Muscle of arm (tissue), 1 donor: ENCODE measurements at regions not wholly inside any gene's neighbourhood (a gene's known extent, or its start where the extent isn't known, plus 50 kb on each side); places are given as distances from the start of the nearest gene placed in this dataset.

Source experiments
- DNase-seq: peaks from one replicate; pipeline ENCODE4 v3.0.0-alpha.2; 2013

DNA sequence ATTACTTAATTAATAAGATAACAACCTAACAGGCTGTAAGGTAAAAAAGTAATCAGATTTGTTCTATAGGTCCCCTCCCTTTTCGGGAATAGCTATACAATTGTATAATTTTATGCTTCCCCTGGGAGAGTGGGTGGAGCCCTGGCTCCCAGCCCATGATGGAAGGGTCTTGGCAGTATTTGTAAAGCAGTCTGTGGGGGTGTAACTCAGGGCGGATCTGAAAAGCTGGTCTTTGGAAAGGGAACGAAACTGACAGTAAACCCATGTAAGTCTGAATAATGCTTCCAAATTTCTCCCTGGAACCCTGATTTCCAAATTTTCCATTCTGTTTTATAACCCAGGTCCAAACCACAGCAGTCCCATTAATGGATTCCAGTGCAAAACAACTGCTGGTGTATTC lies 110.4 kb downstream of the DAD1 start:
- DNase-seq, result peak; percentile 67

DNA sequence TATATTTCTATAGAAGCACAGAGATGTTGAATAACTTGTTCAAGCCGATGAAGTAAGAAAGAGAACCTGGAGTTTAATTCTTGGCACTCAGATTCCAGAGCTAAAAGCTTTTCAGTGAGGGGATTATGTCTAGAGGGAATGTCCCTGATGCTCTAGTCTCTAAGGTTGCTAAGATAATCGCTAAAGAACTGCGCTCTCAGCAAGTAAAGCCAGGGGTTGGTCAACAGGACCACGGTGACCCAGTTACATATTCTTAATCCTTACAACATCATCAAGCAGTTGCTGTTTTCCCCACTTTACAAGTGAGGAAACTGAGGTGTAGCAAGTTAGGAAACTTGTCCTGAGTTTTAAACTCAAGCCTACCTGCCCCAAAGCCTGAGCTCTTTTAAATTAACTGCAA lies 110.8 kb downstream of the DAD1 start:
- no peak for DNase-seq

DNA sequence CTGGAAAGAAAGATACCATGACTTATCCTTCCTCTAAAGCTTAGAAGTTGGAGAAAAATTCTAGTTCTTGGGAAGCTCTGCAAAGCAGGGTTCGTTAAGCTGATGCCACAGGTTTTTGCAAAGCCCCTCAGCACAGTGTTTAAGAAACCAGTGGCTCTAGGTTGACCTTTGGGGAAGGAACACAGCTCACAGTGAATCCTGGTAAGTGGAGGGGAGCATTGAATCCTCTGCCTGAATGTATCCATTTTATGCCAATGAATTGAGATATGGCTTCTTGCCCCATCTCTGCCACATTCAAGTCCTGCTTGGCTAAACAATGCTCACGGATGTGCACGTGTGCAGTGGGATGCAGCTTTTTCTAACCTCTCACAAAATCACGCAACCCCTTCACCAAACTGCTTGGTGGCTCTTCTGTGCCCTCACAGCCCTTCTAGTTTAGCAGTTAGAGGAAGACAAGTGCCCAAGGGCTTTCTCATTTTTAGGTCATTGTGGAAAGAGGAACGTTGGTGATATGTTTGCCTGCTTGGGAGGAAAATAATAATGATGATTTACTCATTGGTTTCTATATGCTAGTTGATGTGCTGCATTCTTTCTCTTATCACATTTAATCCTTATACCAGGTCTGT lies 111.3 kb downstream of the DAD1 start:
- no peak for DNase-seq

DNA sequence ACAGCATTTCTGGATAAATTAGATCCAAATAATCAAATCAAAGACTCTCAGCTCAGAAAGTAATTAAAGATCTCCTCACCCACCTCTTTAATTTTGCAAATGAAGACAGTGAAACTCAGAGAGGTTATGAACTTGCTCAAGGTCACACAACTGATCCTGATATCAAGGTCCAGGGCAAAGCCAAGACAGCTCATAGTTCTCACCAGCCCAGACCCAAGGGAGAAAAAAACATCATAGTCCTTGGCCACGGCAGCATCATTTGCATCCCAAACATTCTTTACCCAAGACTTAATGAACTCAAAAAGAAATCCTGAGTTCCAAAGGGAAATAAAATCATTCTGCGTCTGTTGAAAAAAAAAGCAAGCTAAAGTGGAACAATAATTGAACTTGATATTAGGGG lies 112.1 kb downstream of the DAD1 start:
- no peak for DNase-seq

DNA sequence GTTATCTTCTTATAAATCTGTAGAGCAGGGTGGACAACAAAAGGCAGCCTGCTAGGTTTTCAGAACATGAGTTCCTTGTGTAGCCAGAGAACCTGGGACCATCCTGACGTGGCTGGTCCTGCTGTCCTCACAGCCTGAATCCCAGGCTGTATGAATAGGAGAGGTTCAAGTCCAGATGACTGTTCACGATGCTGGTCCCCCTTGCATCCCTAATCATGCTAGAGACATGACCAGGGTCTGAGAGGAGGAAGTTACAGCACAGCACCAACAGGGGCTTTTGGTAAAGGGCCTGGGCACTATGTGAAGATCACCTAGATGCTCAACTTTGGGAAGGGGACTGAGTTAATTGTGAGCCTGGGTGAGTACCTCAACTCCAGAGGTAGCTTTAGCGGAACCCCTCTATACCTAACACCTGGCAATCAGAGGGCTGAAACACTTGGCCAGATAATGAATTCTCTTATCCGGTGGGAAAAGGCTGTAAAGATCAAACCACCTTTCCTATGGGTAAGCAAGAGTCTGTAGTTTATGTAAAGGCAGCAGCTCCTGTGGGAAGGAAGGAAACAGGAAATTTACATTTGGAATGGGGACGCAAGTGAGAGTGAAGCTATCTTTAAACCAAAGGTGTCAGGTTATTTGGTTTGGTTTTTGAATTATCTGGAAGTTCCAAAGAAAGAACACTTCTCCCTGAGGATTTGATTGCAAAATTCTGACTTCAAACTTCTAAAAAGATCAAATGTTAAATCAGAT lies 112.8 kb downstream of the DAD1 start:
- DNase-seq, result no peak

DNA sequence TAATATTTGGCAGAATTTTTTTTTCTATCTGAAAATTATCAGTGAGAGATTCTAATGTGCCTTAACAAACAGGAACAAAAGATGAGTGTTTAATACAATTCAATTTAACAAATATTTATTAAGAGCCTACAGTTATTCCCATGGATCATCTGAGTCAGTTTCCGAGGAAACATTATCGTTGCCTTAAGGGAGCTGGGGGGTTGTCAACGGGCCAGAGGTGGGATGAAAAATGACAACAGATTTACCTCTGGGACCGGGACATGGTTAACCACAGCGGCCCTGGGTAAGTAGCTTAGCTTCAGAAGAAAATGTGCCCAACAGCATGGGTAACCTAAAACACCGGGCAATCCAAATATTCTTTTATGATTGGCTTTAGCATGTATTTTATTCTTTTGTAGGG lies 113.6 kb downstream of the DAD1 start:
- DNase-seq, result no peak

DNA sequence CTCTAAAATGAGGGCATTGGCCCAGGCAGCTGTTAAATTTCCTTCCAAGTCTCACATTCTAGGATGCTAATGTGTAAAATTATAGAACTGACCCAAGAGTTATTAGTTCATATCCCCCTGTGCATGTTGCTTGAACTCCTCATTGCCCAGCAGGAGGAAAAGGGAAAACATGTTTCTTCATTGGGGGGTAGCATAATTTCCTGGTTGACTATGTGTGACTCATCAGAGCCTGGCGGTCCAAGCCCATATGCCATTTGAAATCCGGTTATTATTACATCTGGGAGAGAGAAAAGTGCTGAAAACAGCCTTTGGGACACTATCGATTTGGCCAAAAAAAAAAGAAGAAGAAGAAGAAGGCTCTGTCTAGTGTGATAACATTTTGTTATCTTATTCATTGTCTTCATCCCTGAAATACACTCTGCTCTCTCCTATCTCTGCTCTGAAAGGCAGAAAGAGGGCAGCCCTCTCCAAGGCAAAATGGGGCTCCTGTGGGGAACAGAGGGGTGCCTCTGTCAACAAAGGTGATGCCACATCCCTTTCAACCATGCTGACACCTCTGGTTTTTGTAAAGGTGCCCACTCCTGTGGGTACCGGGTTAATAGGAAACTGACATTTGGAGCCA lies 114.2 kb downstream of the DAD1 start:
- no peak for DNase-seq

DNA sequence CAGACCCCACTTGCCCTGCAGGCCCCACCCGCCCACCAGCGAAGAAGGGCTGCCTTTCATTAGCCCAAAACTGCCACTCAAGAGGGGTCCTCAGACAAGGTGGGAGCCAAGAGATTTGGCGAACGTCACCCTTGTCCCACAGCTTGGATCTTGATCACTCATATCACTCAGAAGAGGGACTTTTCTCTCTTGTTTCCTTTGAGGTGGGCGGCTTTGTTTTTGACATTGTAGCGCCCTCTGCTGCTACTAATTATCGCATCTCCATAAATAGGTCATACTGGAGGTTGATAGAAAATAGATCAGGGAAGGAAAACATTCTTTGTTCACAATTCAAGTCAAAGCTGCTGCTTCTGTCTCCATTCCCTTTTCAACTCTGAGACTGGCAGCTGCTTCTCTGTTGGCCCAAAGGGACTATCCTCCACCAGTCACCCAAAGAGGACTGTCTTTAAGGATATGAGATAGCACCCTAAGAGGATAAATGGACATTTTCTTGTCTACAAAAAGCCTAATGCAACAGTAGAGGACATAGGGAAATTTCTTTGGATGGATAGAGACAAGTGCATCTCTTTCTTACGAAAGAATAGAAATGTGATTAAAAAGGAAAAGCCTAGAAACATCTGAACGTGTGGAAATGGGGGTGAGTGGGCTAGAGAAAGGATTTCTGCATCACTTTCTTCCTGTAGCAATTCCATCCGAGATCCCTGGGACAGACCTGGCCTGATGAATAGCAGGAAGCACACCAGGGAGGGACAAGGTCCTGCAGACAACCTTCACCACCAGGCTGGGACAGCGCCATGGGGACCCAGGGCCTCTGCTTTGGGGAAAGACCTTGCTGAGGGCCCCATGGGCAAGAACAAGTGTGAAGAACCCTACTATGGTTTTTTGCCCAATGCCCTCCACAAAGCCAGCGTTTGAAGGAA lies 115.8 kb downstream of the DAD1 start:
- peak; percentile 46 for DNase-seq

DNA sequence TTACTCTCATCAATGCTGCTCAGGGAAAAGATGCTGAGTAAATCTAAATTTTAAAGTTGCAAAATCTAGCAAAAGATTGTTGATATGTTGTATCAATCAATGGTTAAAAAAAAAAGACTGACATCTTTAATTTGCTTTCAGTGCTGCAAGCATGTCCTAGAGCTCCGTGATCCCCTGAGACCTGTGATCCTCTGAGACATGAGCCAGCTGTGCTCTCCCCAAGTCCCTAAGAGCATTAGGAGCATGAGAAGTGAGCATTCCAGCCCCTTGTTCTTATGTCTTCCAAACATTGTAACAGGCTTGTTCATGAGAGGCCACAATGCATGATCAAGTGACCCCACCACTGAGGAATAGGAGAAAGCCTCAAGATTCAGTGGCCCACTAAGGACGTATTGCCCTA lies 116.6 kb downstream of the DAD1 start:
- DNase-seq, result no peak

DNA sequence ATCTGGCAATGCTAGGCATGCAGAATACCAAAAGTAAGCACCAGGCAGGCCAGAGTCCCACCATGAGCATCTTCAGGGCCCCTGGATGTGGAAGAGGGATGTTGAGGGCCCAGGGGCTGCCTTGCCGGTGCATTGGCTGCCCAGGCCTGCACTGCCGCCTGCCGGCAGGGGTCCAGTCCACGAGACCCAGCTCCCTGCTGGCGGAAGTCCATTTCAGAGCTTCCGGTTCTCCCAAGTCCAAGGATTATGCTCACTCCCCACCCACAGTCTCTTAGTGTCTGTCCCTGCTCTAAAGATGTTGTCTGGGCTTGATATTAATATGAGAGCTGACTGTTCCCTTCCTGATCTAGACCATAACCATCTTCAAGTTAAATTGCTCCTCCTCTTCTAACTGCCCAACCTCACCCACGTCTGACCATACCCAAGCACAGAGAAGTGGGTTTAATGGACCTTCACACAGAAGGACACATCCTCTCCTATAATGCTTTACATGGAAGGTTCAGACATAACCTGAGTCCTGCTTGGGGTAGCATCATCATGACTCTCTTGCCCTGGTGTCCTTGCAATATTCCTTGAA lies 117.4 kb downstream of the DAD1 start:
- no peak for DNase-seq

DNA sequence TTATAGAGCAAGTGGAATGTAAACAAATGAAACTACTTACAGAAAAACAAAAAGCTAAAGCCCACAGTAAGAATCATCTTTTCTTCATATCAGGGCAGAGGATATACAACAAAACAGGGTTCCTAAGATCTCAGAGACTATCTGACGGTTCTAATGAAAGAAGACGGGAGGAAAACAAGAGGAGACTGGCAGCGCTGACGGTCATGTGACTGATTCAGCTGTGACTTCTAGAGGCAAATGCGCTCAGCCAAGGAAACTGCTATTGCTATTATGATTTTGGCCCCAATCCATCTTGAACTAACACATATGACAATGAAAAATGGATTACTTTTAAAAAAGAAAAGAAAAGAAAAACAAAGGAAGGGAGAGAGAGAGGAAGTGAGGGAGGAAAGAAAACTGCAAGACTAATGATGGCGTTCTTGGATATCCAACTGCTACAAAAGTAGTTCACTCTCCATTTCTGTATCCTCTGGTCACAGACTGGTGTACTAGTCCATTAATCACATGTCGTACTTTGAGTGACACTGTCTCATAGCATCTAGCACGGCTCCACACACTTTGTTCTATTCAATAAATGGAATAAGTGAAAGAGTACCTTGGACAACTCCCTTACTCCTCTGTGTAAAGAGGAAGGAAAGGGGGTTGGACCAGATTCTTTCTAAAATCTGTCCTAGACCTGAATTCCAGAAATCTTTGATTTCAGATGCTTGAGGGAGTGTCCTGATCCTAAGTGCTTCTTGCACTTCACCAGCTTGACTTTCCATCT lies 119.3 kb downstream of the DAD1 start:
- DNase-seq, result no peak

DNA sequence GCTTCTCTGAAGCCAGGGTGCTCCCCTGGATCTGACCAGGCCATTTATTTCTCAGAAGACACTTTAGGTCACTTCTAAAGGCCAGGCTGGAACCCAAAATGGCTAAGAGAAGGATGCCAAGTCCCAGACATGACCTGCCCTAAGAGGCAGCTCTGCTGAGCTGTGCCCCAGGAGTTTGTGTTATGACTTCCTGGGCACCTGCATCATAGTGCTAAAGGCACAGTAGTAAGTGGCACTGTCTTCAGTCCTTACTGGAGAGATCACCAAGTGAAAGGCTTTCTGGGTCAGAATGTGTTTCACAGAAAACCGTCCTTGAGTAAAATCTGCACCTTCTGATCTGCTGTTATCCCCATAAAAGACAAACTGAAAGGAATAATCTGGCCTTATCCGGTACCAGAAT lies 120.2 kb downstream of the DAD1 start:
- no peak for DNase-seq

DNA sequence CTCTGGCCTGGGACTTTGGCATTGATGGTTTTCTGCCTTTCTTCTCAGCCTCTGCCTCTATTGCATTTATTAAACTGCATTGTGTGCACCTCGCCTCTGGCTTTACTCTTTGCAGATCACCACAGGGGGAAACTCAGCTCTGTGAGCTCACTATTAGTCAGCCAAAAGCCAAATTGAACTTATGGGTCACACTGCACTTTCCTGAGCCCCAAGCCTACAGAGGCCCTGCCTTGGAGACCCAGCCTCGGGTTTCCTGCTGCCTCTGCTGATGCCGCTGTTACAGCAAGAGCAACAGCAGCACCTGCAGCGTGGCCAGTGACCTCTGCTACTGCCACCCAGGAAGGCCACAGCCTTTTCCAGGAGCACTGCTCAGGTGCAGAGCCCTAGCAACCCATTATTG lies 122.5 kb downstream of the DAD1 start:
- no peak for DNase-seq

DNA sequence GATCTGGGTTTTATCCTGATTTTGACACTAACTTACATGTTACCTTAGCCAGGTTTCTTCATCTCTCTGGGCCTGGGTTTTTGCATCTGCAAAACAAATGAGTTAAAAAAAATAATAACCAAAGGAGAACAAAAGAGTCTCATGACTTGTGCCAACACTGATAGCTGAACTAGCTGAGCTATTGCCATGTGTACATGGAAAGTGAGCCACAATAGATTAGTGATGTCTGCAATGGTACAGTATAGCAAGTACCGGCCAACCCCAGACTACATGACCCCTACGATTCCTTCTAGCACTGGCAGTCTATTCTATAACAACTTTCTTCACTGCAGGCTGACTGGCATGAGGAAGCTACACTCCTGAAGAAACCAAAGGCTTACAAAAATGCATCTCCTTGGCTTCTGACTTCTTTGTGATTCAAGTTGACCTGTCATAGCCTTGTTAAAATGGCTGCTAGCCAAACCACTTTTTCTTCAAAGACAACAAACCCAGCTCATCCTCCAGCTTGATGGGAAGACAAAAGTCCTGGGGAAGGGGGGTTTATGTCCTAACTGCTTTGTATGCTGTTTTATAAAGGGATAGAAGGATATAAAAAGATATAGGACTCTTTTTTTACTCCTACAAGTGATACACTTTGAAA lies 123.7 kb downstream of the DAD1 start:
- DNase-seq, result no peak

DNA sequence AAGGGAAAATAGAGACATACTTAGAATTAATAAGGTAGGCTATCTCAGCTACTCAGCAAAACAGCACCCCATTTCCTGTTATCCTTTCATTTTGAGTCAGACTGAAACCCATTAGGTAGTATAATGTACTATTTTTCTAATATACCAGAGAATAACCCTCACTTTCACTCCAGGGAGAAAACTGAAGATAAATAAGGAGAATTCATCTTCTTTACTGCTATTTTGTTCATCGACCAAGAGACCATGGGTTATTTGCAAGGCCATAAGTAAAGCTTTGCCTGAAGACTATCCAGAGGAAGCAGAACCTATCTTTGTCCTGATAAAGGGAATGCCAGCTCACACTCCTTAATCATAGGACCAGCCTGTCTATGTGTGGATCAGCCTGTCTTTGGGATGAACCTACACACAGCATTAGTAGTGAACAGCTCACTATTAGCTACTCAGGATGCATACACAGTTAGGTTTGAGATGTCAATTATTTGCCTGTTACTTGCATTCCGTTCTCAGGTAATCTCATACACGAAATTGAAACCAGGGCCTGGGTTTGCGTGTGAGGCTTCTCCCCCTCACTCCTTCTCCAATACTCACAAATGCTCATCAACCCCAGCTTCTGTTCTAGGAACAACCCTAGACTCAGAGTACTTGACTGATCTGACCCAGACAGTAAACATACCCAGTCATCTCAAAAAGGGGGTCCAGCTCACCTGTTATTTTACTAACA lies 124.4 kb downstream of the DAD1 start:
- no peak for DNase-seq

DNA sequence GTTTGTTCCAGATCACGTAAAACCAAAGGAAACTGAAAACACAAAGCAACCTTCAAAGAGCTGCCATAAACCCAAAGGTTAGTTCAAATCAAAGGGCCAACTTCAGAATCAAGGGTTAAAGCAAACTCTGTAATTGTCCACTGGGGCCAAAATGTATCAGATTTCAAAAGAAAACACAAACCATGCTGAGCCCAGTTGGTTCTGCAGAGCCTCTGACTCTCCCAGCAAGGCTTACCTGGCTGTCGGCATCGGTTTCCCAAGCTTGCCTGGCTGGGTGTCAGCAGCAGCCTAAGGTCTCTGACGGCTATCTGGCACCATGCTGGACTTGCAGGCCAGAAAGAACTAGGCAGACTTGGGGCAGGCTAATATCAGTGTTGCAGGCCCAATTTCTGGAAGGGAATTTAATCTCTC lies 125.3 kb downstream of the DAD1 start:
- DNase-seq, result no peak

DNA sequence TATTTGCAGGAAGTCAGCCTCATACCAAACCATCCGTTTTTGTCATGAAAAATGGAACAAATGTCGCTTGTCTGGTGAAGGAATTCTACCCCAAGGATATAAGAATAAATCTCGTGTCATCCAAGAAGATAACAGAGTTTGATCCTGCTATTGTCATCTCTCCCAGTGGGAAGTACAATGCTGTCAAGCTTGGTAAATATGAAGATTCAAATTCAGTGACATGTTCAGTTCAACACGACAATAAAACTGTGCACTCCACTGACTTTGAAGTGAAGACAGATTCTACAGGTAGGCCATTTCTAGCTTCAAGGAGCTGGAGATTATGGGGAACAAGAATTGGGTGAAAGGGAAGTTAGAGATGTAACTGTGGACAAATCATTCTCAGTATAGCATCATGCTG lies 126.1 kb downstream of the DAD1 start:
- DNase-seq, result no peak

DNA sequence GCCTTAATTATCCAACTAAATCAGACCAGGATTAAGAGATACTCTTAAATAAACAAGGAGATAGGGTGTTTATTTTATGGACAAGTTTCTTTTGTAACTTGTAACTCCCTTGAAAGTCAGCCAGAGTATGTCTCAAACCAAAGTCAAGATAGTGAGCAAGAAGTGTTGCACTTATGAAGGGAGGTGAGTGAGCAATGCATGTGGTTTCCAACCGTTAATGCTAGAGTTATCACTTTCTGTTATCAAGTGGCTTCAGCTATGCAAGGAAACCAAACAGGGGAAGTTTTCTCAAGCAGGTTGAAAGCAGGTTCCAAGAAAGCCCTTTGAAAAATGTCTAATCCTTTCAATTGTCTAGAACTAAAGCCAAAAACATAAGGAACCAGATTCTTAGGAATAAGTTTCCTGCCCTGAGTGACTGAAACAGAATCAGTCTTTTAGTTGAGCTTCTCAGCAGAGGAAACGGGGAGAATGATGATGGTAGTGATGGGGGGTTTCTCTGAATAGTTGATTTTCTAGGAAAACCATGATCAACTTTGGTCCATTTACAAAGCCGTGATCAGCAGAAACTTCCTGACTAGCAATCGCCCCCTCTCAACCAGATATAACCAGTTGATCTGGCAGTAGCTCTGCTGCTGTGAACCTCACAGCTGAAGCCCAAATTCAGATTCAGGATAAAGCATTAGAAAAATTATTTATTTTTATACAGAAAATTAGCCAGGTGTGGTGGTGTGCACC lies 128.4 kb downstream of the DAD1 start:
- DNase-seq, result no peak

DNA sequence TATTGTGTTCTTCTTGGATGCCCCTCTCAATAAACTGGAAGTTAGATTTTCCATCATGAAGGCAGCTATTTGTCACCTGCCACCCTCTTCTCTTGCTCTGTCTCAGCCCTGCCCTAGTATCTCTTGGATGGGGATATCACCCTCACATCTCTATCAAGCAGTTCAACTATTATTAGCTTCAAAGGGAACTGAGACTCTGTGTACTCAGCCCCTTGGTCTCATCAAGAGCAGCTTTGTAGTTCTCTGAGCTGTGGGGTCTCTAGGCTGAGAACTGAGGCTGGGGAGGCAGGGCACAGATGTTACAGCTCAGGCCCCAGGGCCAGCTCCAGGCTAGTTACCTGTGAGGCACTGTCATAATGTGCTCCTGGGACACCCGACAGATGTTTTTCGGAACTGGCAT lies 130.3 kb downstream of the DAD1 start:
- DNase-seq, result no peak
